ENCODE measurements at regions not wholly inside any gene's neighbourhood (a gene's known extent, or its start where the extent isn't known, plus 50 kb on each side); places are given as distances from the start of the nearest gene placed in this dataset.

GRCh38 chr11:91981995-91982394 lies 242.6 kb upstream of the FAT3 start:
- TF ChIP-seq, protein P1, sequence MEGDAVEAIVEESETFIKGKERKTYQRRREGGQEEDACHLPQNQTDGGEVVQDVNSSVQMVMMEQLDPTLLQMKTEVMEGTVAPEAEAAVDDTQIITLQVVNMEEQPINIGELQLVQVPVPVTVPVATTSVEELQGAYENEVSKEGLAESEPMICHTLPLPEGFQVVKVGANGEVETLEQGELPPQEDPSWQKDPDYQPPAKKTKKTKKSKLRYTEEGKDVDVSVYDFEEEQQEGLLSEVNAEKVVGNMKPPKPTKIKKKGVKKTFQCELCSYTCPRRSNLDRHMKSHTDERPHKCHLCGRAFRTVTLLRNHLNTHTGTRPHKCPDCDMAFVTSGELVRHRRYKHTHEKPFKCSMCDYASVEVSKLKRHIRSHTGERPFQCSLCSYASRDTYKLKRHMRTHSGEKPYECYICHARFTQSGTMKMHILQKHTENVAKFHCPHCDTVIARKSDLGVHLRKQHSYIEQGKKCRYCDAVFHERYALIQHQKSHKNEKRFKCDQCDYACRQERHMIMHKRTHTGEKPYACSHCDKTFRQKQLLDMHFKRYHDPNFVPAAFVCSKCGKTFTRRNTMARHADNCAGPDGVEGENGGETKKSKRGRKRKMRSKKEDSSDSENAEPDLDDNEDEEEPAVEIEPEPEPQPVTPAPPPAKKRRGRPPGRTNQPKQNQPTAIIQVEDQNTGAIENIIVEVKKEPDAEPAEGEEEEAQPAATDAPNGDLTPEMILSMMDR (IDR thresholded peaks at IDR 0.05), result no peak
- TF ChIP-seq POLR2A (IDR thresholded peaks at IDR 0.05; ENCODE audit: low read depth) (no peak), POLR2AphosphoS5 (IDR thresholded peaks at IDR 0.05) (peak; percentile 86 to 93)
